SJSA1 (cell line): ENCODE measurements at regions not wholly inside any gene's neighbourhood (a gene's known extent, or its start where the extent isn't known, plus 50 kb on each side); places are given as distances from the start of the nearest gene placed in this dataset.
"Not testable (repeated sequence)": the region's sequence is repeated elsewhere in the genome, so short reads cannot be mapped to it uniquely, and the experiment has no call there.

Source experiments
- DNase-seq, 2 experiments: peaks; one replicate each; pipeline ENCODE4 v3.0.0-alpha.2; 2015 to 2020; ENCODE audit warnings: low spot score in 2 of 2, low read depth in 1 of 2
- H3K27ac ChIP-seq: fragments of 250-450 bp; sonication (Bioruptor Pico); 2 replicates; pipeline ENCODE4 v1.5.1; 2020; ENCODE audit warnings: mild to moderate bottlenecking, moderate library complexity
- H3K27me3 ChIP-seq: fragments of 250-450 bp; sonication (Bioruptor Pico); replicated peaks from 2 replicates; pipeline ENCODE4 v1.5.1; 2020; ENCODE audit warnings: mild to moderate bottlenecking, moderate library complexity
- H3K36me3 ChIP-seq: fragments of 250-450 bp; sonication (Bioruptor Pico); 2 replicates; pipeline ENCODE4 v1.5.1; 2020; ENCODE audit warnings: mild to moderate bottlenecking
- H3K4me1 ChIP-seq: fragments of 250-450 bp; sonication (Bioruptor Pico); replicated peaks from 2 replicates; pipeline ENCODE4 v1.6.1; 2021; ENCODE audit warnings: mild to moderate bottlenecking
- H3K4me3 ChIP-seq: fragments of 250-450 bp; sonication (Bioruptor Pico); 2 replicates; pipeline ENCODE4 v1.5.1; 2020; ENCODE audit warnings: mild to moderate bottlenecking
- H3K9me3 ChIP-seq: fragments of 250-450 bp; sonication (Bioruptor Pico); replicated peaks from 2 replicates; pipeline ENCODE4 v1.5.1; 2020; ENCODE audit warnings: mild to moderate bottlenecking

DNA sequence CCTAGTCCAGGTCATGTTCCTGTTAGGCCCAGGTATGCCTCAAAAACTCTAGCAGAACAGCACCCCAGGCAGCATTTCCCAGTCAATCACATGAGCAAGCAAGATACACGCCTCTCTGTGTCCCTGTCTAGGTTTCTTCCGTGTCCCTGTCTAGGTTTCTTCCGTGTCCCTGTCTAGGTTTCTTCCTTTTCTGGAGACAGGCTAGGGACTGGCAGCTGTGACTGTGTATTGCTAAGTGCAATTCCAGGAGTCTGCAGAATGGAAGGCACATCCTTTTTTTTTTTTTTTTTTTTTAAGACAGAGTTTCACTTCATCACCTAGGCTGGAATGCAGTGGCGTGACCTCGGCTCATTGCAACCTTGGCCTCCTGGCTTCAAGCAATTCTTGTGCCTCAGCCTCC lies 77.6 kb downstream of the SETD4 start:
- no peaks in the 10 kb centered on the region; the same call in 1 of the 2 replicates for H3K36me3 ChIP-seq
- no peak overlapping the region for H3K27ac ChIP-seq
- no peaks in the 10 kb centered on the region for H3K4me1 ChIP-seq
- no peak for DNase-seq
- 0 out of 2 replicates have a peak, but pooled peaks cover 4% of the 10 kb centered on the region for H3K9me3 ChIP-seq
- no peak overlapping the region for H3K4me3 ChIP-seq
- peaks cover under 1% of the 10 kb centered on the region; the same call in 1 of the 2 replicates for H3K27me3 ChIP-seq

DNA sequence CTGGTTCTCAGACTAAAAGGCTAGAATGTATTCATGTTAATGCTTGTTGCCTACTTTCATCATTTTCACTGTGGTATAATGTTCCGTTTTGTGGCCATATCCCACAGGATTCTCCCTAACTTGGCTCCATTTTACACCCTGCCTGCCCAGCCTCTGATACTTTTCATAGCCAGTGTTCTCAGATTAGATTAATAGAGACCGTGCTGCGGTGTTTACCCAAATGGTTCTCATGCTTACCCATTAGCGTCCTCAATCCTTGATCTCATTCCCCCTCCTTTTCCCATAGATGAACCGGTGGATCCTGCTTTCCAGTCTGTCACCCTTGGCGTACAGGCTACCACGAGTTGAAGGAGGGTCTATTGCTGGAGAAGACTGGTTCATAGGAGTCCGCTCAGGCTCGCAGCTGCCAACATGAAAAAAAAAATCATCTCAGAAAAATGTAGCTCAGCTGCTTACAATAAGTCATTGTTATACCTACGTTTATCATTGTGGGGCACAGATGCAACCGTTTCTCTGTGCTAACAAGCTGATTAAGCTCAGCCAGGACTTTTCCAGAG lies 78.7 kb downstream of the SETD4 start:
- H3K4me3 ChIP-seq = no peak overlapping the region
- H3K36me3 ChIP-seq = no peaks in the 10 kb centered on the region
- H3K27ac ChIP-seq = no peak overlapping the region
- no peak for DNase-seq
- H3K27me3 ChIP-seq = no peaks in the 10 kb centered on the region; the same call in 1 of the 2 replicates
- 0 out of 2 replicates have a peak, but pooled peaks cover 4% of the 10 kb centered on the region for H3K9me3 ChIP-seq
- H3K4me1 ChIP-seq = no peaks in the 10 kb centered on the region

DNA sequence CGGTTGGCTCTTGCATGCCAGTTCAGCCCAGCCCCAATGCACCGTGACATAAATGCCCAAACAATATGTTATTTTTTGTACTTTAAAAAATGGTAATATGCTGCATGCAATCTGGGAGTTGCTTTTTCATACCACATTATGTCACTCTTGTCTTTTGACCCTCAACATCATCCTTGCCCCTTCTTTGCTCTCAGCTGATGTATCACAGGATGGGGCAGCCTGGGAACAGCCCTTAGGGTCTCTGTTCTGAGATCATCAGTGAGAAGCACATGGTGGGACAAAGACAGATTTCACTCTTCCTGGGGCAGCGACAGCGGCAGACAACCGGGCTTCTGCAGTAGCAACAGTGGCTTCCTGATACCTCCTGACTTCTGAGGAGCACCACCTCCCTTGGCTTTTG lies 79.5 kb downstream of the SETD4 start:
- Histone ChIP-seq H3K27me3 (no peaks in the 10 kb centered on the region), H3K36me3 (no peaks in the 10 kb centered on the region), H3K4me1 (no peaks in the 10 kb centered on the region), H3K27ac (no peak overlapping the region), H3K4me3 (no peak overlapping the region), H3K9me3 (0 out of 2 replicates have a peak, but pooled peaks cover 4% of the 10 kb centered on the region)
- DNase-seq = no peak

DNA sequence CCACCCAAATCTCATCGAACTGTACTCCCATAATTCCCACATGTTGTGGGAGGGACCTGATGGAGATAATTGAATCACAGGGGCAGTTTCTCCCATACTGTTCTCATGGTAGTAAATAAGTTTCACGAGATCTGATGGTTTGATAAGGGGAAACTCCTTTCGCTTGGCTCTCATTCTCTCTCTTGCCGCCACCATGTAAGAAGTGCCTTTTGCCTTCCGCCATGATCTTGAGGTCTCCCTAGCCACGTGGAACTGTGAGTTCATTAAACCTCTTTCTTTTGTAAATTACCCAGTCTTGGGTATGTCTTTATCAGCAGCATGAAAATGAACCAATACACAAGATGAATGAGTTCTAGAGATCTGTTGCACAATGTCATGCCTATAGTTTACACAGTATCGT lies 82.5 kb downstream of the SETD4 start:
- H3K36me3 ChIP-seq, H3K9me3 ChIP-seq, H3K4me1 ChIP-seq, H3K4me3 ChIP-seq, H3K27ac ChIP-seq, DNase-seq, H3K27me3 ChIP-seq: not testable (repeated sequence)

DNA sequence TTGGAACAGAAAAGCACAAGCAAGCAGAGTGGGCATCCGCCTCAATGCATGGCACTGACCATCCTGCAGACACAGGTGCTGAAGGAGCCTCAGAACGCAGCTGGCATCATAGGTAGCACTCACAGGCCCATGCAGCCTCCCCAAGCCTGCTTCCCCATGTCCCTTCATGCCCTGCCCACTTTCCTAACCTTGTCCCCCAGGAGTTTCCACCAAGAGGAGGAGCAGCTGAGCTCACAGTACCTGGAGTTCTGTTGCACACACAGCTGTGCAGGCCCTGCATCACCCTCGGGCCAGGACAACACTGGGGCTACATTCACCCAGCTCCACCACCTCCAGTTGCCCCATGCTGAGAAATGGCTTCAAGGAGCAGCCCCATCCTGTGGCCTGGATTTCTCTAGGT lies 83.4 kb downstream of the SETD4 start:
- H3K4me1 ChIP-seq = peaks cover 3% of the 10 kb centered on the region; the same call in 1 of the 2 replicates
- H3K36me3 ChIP-seq = no peaks in the 10 kb centered on the region
- 0 out of 2 replicates have a peak, but pooled peaks cover 4% of the 10 kb centered on the region for H3K9me3 ChIP-seq
- H3K27ac ChIP-seq = no peak overlapping the region
- no peak overlapping the region for H3K4me3 ChIP-seq
- H3K27me3 ChIP-seq = no peaks in the 10 kb centered on the region
- no peak for DNase-seq

DNA sequence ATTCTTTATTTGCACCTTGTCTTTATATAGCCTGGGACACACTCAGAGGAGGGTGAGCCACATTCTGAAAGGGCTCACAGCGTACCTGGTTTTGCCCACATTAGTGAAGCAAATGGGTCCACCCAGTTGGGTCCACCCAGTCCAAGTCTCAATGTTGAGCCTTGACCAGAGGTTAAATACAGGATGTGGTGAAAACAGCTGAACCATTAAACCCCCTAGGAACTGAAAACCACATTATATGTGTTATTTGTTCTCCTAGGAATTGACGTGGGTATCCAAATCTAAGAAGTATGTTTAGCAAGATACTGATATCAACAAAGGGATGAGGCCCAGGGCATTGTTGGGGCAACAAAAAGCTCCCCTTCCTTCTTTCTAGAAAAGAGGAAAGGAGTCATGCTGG lies 83.8 kb downstream of the SETD4 start:
- DNase-seq = no peak
- H3K36me3 ChIP-seq = no peaks in the 10 kb centered on the region
- H3K4me1 ChIP-seq = peaks cover 3% of the 10 kb centered on the region; the same call in 1 of the 2 replicates
- 0 out of 2 replicates have a peak, but pooled peaks cover 4% of the 10 kb centered on the region for H3K9me3 ChIP-seq
- H3K27ac ChIP-seq = no peak overlapping the region
- no peak overlapping the region for H3K4me3 ChIP-seq
- H3K27me3 ChIP-seq = no peaks in the 10 kb centered on the region

DNA sequence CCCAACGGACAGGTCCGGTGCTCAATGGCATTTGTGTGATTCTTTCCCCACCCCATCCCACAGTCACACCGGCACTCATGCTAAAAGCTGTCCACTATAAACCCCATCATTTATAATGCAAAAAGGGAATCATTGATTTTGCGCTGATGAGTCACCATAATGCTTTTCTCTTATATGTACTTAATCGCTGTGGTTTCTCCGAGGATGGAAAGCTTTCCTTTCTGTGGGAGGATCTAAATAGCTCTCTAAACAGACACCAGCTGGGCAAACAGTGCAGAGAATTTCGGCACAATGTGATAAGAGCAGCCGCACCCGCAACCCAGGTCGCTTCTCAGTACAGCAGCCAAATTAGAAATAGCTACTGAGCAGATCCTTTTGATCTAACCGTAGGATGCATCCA lies 85.6 kb downstream of the SETD4 start:
- Histone ChIP-seq H3K4me1 (peaks cover 3% of the 10 kb centered on the region; the same call in 1 of the 2 replicates), H3K9me3 (0 out of 2 replicates have a peak, but pooled peaks cover 4% of the 10 kb centered on the region), H3K27me3 (no peaks in the 10 kb centered on the region), H3K4me3 (no peak overlapping the region), H3K27ac (no peak overlapping the region), H3K36me3 (no peaks in the 10 kb centered on the region)
- DNase-seq = peak in 1 of 2 experiments; percentile 26

DNA sequence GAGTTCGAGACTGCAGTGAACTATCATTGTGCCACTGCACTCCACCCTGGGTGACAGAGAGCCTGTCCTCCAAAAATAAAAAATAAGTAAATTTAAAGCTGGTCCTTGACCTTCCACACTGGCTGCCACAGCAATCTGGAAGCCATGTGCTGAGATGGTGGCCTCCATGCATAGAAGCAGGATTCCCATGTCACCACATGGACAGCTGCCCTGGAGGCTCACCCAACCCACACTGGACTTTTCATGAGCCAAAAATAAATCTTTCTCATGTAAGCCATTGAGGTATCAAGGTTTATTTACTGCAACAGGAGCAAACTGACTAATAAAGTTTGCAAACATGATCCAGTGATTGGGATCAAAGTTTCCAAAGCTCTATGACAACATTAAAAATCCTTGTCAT lies 88.5 kb downstream of the SETD4 start:
- DNase-seq = no peak
- no peaks in the 10 kb centered on the region for H3K36me3 ChIP-seq
- H3K27ac ChIP-seq = no peak overlapping the region
- H3K9me3 ChIP-seq = no peaks in the 10 kb centered on the region
- H3K4me1 ChIP-seq = peaks cover 3% of the 10 kb centered on the region; the same call in 1 of the 2 replicates
- H3K27me3 ChIP-seq = no peaks in the 10 kb centered on the region; the same call in 1 of the 2 replicates
- no peak overlapping the region for H3K4me3 ChIP-seq

DNA sequence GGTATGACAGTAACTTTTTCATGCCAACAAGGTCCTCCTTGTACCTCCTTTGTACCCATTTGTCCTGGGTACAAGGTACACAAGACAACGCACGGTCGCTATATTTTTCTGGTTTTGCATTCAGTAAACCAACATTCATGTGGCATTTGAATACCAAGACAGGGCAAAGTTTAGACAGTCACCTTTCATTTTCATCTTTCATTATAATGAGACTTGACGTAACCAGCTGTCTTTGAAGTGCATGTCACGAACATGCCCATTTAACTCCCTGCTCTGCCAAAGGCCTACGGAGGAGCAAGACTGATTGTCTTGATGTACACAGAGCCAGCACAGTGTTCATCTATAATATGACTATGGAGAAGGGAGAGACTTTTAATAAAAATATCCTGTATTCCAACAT lies 91.0 kb downstream of the SETD4 start:
- H3K27me3 ChIP-seq = no peaks in the 10 kb centered on the region; the same call in 1 of the 2 replicates
- no peaks in the 10 kb centered on the region for H3K9me3 ChIP-seq
- H3K36me3 ChIP-seq = no peaks in the 10 kb centered on the region
- H3K27ac ChIP-seq = no peak overlapping the region
- no peaks in the 10 kb centered on the region for H3K4me1 ChIP-seq
- no peak overlapping the region for H3K4me3 ChIP-seq
- no peak for DNase-seq

DNA sequence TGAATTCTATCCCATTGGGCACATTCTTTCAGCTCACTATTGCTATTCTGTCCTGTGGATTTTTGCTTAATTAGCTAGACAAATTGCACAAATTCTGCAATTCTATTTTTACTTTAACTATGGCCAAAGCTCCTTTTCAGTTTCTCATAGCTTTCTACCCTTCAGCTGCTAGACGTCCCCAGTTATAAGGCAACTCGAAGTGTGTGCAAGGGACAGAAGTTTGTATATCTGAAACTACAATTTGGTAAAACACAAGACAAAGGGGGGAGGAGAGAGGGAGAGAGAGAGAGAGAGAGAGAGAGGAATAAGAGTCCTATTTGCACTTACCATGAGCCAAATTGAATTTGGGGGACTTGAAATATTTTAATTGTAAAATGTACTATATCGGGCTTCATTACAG lies 91.8 kb downstream of the SETD4 start:
- Histone ChIP-seq H3K4me1 (no peaks in the 10 kb centered on the region), H3K36me3 (no peaks in the 10 kb centered on the region), H3K27ac (no peak overlapping the region), H3K9me3 (no peaks in the 10 kb centered on the region), H3K4me3 (no peak overlapping the region), H3K27me3 (no peaks in the 10 kb centered on the region; the same call in 1 of the 2 replicates)
- no peak for DNase-seq

DNA sequence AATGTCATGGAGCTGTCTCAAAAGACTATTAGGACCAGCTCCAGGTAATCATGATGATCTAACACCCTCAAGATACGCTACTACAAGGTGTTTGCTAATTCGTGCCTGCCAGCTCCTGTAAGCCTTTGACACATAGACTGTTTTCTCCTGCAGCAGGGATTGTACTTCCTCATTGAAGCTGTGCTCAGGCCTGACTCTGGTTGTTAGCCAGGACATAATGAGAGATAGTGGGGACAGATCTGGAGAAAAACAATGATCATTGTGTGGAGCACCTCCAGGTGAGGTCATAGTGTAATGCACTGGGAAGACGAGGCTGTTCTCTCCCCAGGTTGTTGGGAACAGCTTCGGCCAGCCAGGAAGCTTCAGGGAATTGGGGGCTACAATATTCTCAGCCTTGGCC lies 94.6 kb downstream of the SETD4 start:
- Histone ChIP-seq H3K27ac (no peak overlapping the region), H3K4me3 (no peak overlapping the region), H3K9me3 (no peaks in the 10 kb centered on the region), H3K36me3 (no peaks in the 10 kb centered on the region), H3K4me1 (no peaks in the 10 kb centered on the region), H3K27me3 (peaks cover 3% of the 10 kb centered on the region; the same call in 1 of the 2 replicates)
- DNase-seq = no peak

DNA sequence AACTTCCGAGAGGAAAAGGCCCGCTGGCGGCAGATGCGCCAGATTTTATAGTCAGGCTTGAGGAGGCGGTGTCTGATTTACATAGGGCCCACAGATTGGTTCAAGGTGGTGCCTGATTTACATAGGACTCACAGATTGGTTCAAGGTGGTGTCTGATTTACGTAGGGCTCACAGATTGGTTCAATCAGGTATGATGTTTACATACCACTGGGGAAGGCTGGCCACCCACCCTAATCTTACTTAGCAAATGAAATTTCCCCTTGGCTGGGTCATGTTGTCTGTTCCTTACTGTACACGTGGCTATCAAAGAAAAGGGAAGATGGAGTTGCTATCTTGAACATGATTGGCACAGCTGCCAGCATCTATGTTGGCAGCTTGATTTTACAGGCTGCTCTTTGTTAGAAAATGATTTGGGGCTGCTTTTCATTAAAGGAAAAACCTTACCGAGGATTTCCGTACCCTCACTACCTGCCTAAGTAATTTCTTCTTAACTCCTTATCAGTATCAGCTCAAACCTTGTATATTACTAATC lies 96.3 kb downstream of the SETD4 start:
- no peak for DNase-seq
- Histone ChIP-seq H3K4me3 (no peak overlapping the region), H3K4me1 (no peaks in the 10 kb centered on the region), H3K27ac (no peak overlapping the region), H3K9me3 (no peaks in the 10 kb centered on the region), H3K36me3 (no peaks in the 10 kb centered on the region), H3K27me3 (peaks cover 3% of the 10 kb centered on the region; the same call in 1 of the 2 replicates)

DNA sequence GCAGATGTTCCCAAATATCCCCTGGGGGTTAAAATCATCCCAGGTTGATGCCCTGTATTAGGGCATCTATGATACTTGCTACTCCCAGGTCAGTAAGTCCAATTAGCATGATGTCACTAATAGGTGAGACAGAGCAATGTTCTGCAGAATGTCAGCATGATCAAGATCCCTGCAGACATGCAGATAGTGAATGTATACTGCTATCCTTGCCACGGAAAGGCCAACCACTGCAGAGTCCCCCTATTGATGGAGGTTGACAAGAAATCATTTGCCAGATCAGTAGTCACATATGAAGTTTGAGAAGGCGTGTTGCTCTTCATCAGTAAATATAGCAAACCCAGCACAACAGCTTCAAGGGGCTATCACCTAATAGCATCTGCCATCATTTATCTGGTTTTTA lies 97.4 kb downstream of the SETD4 start:
- Histone ChIP-seq H3K36me3 (no peaks in the 10 kb centered on the region), H3K27me3 (0 out of 2 replicates have a peak, but pooled peaks cover 3% of the 10 kb centered on the region), H3K4me1 (no peaks in the 10 kb centered on the region), H3K9me3 (no peaks in the 10 kb centered on the region), H3K27ac (no peak overlapping the region), H3K4me3 (no peak overlapping the region)
- no peak for DNase-seq

DNA sequence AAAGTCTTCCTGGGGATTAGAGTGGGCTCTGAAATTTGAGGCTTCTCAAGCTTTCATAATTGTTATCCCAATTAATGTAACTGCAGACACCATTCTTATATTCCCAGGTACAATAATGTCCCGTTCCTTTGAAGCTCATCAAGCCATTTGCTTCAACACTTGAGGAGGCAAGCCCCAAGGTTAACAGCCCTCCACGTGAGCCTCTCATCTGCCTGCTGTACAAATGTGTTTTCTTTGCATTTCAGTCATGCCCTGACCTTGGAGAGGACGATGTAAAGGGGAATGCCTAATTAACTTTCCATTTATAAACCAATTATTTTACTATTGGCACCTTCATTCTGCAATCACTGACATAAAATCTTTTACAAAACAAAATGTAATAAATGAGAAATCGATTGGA lies 106.3 kb downstream of the SETD4 start:
- no peak overlapping the region for H3K4me3 ChIP-seq
- no peaks in the 10 kb centered on the region for H3K4me1 ChIP-seq
- H3K27me3 ChIP-seq = no peaks in the 10 kb centered on the region
- no peaks in the 10 kb centered on the region for H3K9me3 ChIP-seq
- H3K36me3 ChIP-seq = no peaks in the 10 kb centered on the region
- no peak for DNase-seq
- no peak overlapping the region for H3K27ac ChIP-seq
